ENCODE measurements at regions not wholly inside any gene's neighbourhood (a gene's known extent, or its start where the extent isn't known, plus 50 kb on each side); places are given as distances from the start of the nearest gene placed in this dataset.

- no peaks in the 10 kb centered on the region; the same call in 2 of the 3 replicates for H3K9me3 ChIP-seq (replicated peaks; ENCODE audit: control insufficient read depth, insufficient read depth, low read length)
- intact Hi-C loops (cut with micrococcal nuclease; ENCODE audit: unreplicated experiment) (no loop called here), in situ Hi-C loops (cut with MboI) (no loop called here)
- no peaks in the 10 kb centered on the region for H3K4me1 ChIP-seq (ENCODE audit: control insufficient read depth, insufficient read depth, low read length)
- H3K9ac ChIP-seq (ENCODE audit: control insufficient read depth, insufficient read depth, low read length): no peak overlapping the region
- ChIA-PET CTCF (interaction anchor here (1.1 to 1.2 kb wide), 2 partner anchors 8 to 10 kb away, joined by 3 to 4 read pairs; no protein-coding TSS in a partner anchor), SMC1A (ENCODE audit: uncharacterized antibody, unreplicated experiment) (no interaction called here), RAD21 (ENCODE audit: unreplicated experiment) (no interaction called here), POLR2A (interaction anchor here (0.9 kb wide), 1 partner anchor 27 kb away, joined by 3 read pairs; no protein-coding TSS in a partner anchor)
- DNase-seq (ENCODE audit: low read depth, low spot score) (no peak), FAIRE-seq (no peak), ATAC-seq (no peak)
- no peak overlapping the region for H2AFZ ChIP-seq (ENCODE audit: control insufficient read depth, low read depth, low read length)
- H3K79me2 ChIP-seq (ENCODE audit: control insufficient read depth, insufficient read depth, low read length): no peaks in the 10 kb centered on the region
- H3K27me3 ChIP-seq (replicated peaks in 1 of 2; ENCODE audit: control insufficient read depth in 2 of 2, insufficient read depth in 2 of 2, low read length in 1 of 2): no peaks in the 10 kb centered on the region; a peak in 1 of 4 replicates
- H3K4me2 ChIP-seq (ENCODE audit: control insufficient read depth, insufficient read depth): no peak overlapping the region
- 17% methylated on average over 1 of the region's 1 CpG for WGBS (ENCODE audit: insufficient coverage, insufficient replicate concordance, low lambda C conversion rate, missing lambda C conversion rate)
- TF ChIP-seq MLLT1 (IDR thresholded peaks at IDR 0.05) (no peak), EED (IDR thresholded peaks at IDR 0.05; ENCODE audit: low read depth) (no peak), USF1 (IDR thresholded peaks at IDR 0.05; ENCODE audit: borderline replicate concordance, extremely low read length, insufficient read depth, low read depth, low read length) (no peak), RCOR1 (conservative IDR thresholded peaks at IDR 0.05; ENCODE audit: low read depth, low read length) (no peak), SUPT20H (IDR thresholded peaks at IDR 0.05; ENCODE audit: borderline replicate concordance, control insufficient read depth, low read depth, low read length) (no peak), SUZ12 (IDR thresholded peaks at IDR 0.05; ENCODE audit: unreplicated experiment) (no peak), ZBTB40 (IDR thresholded peaks at IDR 0.05; ENCODE audit: borderline replicate concordance) (no peak)
- no peak overlapping the region for H3K27ac ChIP-seq (ENCODE audit: control insufficient read depth, insufficient read depth)
- H3K4me3 ChIP-seq: no peak overlapping the region
- H3K36me3 ChIP-seq (ENCODE audit: control insufficient read depth in 2 of 2, insufficient read depth in 2 of 2, low read length in 1 of 2): no peaks in the 10 kb centered on the region
- no peaks in the 10 kb centered on the region for H4K20me1 ChIP-seq (ENCODE audit: control insufficient read depth, insufficient read depth)
- no TSS peak for BruUV-seq (replicated peaks)
Observed at GRCh38 chr2:157170299-157170698, 87.2 kb upstream of the GALNT5 start.
